Endodermal cell (in vitro differentiated cells): ENCODE measurements at regions not wholly inside any gene's neighbourhood (a gene's known extent, or its start where the extent isn't known, plus 50 kb on each side); places are given as distances from the start of the nearest gene placed in this dataset.

Experiments
- DNase-seq: peaks from one replicate; pipeline ENCODE4 v3.0.0-alpha.2; 2017
- H3K27ac ChIP-seq: 2 replicates; pipeline ENCODE4 v1.5.1; 2013; ENCODE audit warnings: mild to moderate bottlenecking, low read depth, low read length, moderate library complexity
- H3K27me3 ChIP-seq: 2 replicates; pipeline ENCODE4 v1.6.1; 2013; ENCODE audit warnings: mild to moderate bottlenecking, low read length, moderate library complexity; ENCODE audit not compliant: insufficient read depth, control insufficient read depth, poor library complexity, severe bottlenecking
- H3K36me3 ChIP-seq: 2 replicates; pipeline ENCODE4 v1.7.0; 2013; ENCODE audit warnings: mild to moderate bottlenecking, low read length, moderate library complexity; ENCODE audit not compliant: control insufficient read depth, insufficient read depth
- H3K4me1 ChIP-seq: one replicate; pipeline ENCODE4 v1.7.0; 2013; ENCODE audit warnings: low read length; ENCODE audit not compliant: control insufficient read depth, insufficient read depth
- H3K4me3 ChIP-seq: 2 replicates; pipeline ENCODE4 v1.5.1; 2013; ENCODE audit warnings: mild to moderate bottlenecking, low read length, moderate library complexity
- H3K9ac ChIP-seq: 2 replicates; pipeline ENCODE4 v1.6.1; 2013; ENCODE audit warnings: mild to moderate bottlenecking, low read length, moderate library complexity; ENCODE audit not compliant: poor library complexity, severe bottlenecking; ENCODE audit errors: extremely low read depth
- H3K9me3 ChIP-seq: 2 replicates; pipeline ENCODE4 v1.6.1; 2013; ENCODE audit warnings: mild to moderate bottlenecking, low read length, moderate library complexity; ENCODE audit not compliant: control insufficient read depth
- H3K27ac Mint-ChIP-seq: 2 replicates; pipeline ENCODE4 v1.8.0; 2020; ENCODE audit warnings: mixed read lengths
- H3K27me3 Mint-ChIP-seq: 2 replicates; pipeline ENCODE4 v1.8.0; 2021; ENCODE audit warnings: mild to moderate bottlenecking, mixed read lengths; ENCODE audit not compliant: insufficient read depth
- H3K36me3 Mint-ChIP-seq: 2 replicates; pipeline ENCODE4 v1.8.0; 2020; ENCODE audit warnings: low read depth, mixed read lengths
- H3K4me1 Mint-ChIP-seq: 2 replicates; pipeline ENCODE4 v1.8.0; 2020; ENCODE audit warnings: mixed read lengths
- H3K4me3 Mint-ChIP-seq: 2 replicates; pipeline ENCODE4 v1.8.0; 2020; ENCODE audit warnings: mild to moderate bottlenecking, moderate library complexity, mixed read lengths
- H3K9me3 Mint-ChIP-seq: 2 replicates; pipeline ENCODE4 v1.8.0; 2020; ENCODE audit warnings: mild to moderate bottlenecking, mixed read lengths
- WGBS, 2 experiments: methylation state at CpG; one replicate each; pipeline versions ENCODE4 v1.1.5 to v1.1.7; 2013; ENCODE audit warnings: missing lambda C conversion rate in 2 of 2, mixed read lengths in 1 of 2; ENCODE audit not compliant: insufficient coverage in 1 of 2, insufficient read length in 1 of 2; 5-methylcytosine and 5-hydroxymethylcytosine counted together
- TF ChIP-seq, protein P1 (sequence below): fragments of 200-600 bp; sonication (generic); conservative IDR thresholded peaks from 2 replicates; pipeline ENCODE4 v1.5.0; 2021; ENCODE audit warnings: antibody characterized with exemption, mild to moderate bottlenecking

DNA sequence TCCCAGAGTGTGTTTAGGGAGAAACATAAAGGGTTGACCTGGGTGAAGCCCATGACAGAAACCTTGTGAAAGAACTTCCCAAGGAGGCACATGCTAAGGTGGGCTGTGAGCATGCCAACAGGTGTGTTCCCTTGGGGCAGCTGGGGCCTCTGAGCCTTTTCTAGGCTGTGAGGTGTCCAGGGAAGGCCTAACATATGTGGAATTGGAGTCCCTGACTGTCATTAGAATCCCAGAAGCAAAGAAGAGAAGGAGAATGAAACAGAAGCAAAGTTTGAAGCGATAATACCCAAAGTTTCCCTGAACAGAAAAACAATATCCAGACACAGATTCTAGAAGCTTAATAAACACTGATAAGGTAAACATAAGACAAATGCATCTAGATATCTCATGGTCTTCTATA lies 143.3 kb downstream of the CD83 start:
- no peak overlapping the region for H3K9ac ChIP-seq
- 100% methylated on average over 1 of the region's 1 CpG; no CpG with 5 or more reads in 1 of the 2 experiments for WGBS, 2 experiments
- Mint-ChIP-seq H3K9me3 (peaks cover 30% of the 10 kb centered on the region), H3K27ac (no peak overlapping the region), H3K36me3 (no peaks in the 10 kb centered on the region), H3K4me3 (no peak overlapping the region), H3K4me1 (peaks cover 26% of the 10 kb centered on the region), H3K27me3 (peaks cover 11% of the 10 kb centered on the region)
- H3K36me3 ChIP-seq, result no peaks in the 10 kb centered on the region
- no peaks in the 10 kb centered on the region for H3K4me1 ChIP-seq
- H3K27ac ChIP-seq, result no peak overlapping the region
- TF ChIP-seq, protein P1, sequence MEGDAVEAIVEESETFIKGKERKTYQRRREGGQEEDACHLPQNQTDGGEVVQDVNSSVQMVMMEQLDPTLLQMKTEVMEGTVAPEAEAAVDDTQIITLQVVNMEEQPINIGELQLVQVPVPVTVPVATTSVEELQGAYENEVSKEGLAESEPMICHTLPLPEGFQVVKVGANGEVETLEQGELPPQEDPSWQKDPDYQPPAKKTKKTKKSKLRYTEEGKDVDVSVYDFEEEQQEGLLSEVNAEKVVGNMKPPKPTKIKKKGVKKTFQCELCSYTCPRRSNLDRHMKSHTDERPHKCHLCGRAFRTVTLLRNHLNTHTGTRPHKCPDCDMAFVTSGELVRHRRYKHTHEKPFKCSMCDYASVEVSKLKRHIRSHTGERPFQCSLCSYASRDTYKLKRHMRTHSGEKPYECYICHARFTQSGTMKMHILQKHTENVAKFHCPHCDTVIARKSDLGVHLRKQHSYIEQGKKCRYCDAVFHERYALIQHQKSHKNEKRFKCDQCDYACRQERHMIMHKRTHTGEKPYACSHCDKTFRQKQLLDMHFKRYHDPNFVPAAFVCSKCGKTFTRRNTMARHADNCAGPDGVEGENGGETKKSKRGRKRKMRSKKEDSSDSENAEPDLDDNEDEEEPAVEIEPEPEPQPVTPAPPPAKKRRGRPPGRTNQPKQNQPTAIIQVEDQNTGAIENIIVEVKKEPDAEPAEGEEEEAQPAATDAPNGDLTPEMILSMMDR, result no peak
- peaks cover 31% of the 10 kb centered on the region for H3K9me3 ChIP-seq
- DNase-seq, result no peak
- peaks cover 2% of the 10 kb centered on the region for H3K27me3 ChIP-seq
- no peak overlapping the region for H3K4me3 ChIP-seq

DNA sequence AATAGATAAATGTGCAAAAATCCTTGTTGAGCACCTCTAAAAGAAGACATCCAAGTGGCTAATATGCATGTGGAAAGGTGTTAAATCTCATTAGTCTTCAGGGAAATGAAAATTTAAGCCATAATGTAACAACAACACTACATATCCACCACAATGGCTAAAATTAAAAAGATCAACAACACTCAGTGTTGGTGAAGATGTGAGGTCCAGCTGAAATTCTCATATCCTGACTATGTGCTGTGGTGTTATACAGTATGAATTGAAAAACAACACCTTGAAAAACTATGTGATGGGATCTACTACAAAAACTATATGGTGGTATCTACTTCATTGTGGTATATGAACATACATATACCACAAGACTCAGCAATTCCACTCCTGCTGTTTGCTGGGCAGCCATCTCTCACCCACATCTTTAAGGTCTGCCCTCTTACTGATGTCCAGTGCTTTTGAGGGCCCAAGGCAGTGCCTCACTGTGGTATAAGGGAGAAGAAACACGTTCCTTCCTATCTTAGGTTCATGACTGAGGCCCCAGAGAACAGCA lies 146.4 kb downstream of the CD83 start:
- Mint-ChIP-seq H3K27me3 (peaks cover 35% of the 10 kb centered on the region), H3K27ac (no peak overlapping the region), H3K9me3 (peaks cover 30% of the 10 kb centered on the region), H3K36me3 (no peaks in the 10 kb centered on the region), H3K4me3 (no peak overlapping the region), H3K4me1 (peaks cover 7% of the 10 kb centered on the region)
- H3K27ac ChIP-seq, result no peak overlapping the region
- DNase-seq, result no peak
- WGBS, 2 experiments, result 95% methylated on average over 1 of the region's 1 CpG; no CpG with 5 or more reads in 1 of the 2 experiments
- H3K4me1 ChIP-seq, result no peaks in the 10 kb centered on the region
- peaks cover 20% of the 10 kb centered on the region for H3K27me3 ChIP-seq
- H3K9ac ChIP-seq, result no peak overlapping the region
- peak overlapping the region; percentile 35 for H3K4me3 ChIP-seq
- no peaks in the 10 kb centered on the region for H3K36me3 ChIP-seq
- H3K9me3 ChIP-seq, result peaks cover 43% of the 10 kb centered on the region
- TF ChIP-seq, protein P1, result no peak

DNA sequence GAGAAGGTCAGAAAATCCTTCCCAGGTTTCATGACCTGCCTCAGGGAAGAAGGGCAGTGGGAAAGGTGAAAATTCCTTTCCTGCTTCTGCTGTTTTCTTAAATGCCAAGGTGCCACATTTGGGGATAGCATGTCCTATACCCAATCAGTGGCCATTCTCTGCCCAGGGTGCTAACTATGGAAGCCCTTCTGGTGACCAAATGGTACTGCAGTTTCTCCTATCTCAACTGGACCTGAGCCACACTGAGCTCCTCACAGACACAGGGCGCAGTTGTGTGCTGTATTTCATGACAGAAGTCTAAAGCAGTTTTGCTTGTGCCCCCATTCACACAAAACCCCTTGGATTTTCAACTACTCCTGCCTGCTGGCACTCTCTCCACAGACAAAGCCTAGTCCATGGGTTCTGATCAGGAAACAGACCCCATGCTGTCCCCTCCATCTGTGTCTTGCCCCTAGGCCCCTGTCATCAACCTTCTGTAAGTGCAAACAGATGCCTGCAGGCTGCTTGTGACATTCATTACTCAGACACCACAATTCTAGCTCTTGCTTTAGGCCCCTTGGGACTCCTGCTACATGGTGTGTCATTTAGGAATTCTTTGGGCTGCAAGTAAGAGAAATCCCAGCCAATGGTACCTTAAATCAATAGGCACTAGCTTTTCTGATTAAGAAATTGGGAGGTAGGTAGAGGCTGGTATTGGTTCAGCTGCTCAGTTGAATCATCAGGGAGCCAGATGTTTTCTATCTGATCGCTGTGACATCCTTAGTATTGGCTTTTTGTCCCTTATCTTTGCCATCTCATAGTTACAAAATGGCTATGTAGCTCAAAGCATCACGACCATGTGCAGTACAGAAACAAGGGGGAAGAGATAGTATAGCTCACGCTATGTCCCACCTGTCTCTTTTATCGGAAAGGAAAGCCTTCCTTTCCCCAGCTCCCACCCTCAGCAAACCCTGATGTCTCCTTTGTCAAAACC lies 147.8 kb downstream of the CD83 start:
- no peak overlapping the region for H3K4me3 ChIP-seq
- H3K9me3 ChIP-seq, result peaks cover 43% of the 10 kb centered on the region
- H3K27ac ChIP-seq, result no peak overlapping the region
- H3K9me3 Mint-ChIP-seq, result peaks cover 27% of the 10 kb centered on the region
- H3K36me3 ChIP-seq, result no peaks in the 10 kb centered on the region
- H3K4me1 Mint-ChIP-seq, result no peaks in the 10 kb centered on the region
- no peak overlapping the region for H3K4me3 Mint-ChIP-seq
- H3K27me3 Mint-ChIP-seq, result peaks cover 42% of the 10 kb centered on the region
- peaks cover 20% of the 10 kb centered on the region for H3K27me3 ChIP-seq
- TF ChIP-seq, protein P1, result peak; percentile 60
- 91 to 96% methylated on average over 5 of the region's 5 CpGs for WGBS, 2 experiments
- H3K9ac ChIP-seq, result no peak overlapping the region
- no peaks in the 10 kb centered on the region for H3K36me3 Mint-ChIP-seq
- no peaks in the 10 kb centered on the region for H3K4me1 ChIP-seq
- no peak for DNase-seq
- H3K27ac Mint-ChIP-seq, result no peak overlapping the region
